NCI-H2227 (cell line): ENCODE measurements at regions not wholly inside any gene's neighbourhood (a gene's known extent, or its start where the extent isn't known, plus 50 kb on each side); places are given as distances from the start of the nearest gene placed in this dataset.
"Not testable (repeated sequence)": the region's sequence is repeated elsewhere in the genome, so short reads cannot be mapped to it uniquely, and the experiment has no call there.

ENCODE experiments used
- DNase-seq: peaks from one replicate; lab custom pipeline; 2025; ENCODE audit not compliant: unreplicated experiment; lab: John Stamatoyannopoulos, UW

DNA sequence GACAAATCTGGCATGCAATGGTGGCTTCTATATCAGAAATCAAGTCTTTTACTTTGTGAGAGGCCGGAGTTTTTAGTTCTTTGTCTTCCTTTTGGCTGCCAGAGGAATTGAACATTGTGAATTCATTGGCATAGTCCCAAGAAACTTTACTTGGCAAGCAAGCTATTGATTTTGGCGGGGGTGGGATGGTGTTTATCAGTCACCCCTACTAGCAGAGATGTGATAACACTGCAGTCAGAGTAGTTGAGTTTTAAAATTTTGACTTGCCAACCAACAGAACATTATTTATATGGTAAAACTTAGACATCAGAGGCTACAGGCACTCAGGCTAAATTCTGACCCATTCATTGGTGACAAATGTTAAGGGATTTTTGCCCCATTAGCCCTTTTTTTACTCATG lies 129.7 kb downstream of the FAM72C start:
- not testable (repeated sequence) for DNase-seq

DNA sequence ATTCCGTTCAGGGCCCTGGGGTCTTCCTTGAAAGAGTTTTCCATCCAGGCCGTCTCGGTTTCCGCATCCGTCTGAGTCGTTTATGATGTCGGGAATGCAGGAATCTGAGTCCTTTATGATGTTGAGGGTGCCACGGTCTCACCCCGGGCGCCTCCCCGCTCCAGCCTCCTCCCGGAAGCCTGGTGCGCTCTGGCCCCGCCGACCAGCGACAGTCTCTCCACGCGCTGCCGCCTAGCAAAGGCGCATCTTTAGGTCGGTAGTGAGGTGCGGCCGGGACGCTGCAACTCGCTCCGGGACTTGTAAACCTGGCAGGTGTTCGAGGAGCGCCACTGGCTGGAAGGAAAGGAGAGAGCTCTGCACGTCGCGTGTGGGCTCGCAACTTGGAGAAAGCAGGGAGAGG lies 132.6 kb downstream of the FAM72C start:
- not testable (repeated sequence) for DNase-seq

DNA sequence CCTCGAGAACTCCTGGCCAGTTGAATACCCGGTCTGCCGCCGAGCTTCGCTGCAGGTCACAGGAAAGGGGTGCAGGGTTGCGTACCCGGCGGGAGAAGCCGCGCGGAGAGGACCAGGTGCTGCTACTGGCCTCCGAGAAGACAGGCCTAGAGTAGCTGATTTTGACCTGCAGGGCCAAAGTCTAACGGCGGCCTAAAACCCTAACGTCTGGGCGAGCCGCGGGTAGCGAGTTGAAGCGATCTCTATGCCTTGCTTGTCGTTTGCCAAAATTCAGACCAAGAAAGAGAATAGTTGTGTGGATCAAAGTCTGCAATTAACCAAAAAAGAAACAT lies 133.2 kb downstream of the FAM72C start:
- DNase-seq = not testable (repeated sequence)

DNA sequence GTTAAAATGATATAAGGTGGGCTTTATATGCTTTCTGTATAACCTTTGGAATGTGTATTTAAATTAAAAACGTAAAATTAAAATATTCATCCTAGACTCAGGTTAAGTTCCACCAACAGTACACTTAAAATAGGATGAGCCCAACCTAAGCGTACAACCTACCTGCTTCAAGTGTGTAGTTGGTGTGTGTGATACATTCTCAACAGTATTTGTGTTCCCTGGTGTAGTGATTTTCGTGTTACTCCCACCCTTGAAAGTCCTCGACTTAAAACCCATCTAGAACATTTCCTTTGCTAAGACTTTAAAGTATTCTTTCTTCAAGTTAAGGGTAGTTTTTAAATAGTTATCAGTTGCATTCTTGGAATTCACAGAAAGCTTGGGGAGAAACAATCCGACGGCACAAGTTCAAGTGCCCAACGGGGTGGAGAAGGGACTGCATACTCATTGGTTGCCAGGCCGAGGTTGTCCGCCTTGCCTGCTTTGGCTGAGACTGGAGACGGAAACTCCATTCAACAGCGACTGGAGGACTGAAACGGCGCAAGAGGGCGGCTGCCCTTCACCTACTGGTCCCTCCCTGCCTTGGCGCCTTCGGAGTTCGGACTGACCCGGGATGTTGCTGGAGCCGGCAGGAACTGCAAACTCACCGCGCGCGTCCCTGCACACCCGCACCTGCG lies 133.7 kb downstream of the FAM72C start:
- not testable (repeated sequence) for DNase-seq

DNA sequence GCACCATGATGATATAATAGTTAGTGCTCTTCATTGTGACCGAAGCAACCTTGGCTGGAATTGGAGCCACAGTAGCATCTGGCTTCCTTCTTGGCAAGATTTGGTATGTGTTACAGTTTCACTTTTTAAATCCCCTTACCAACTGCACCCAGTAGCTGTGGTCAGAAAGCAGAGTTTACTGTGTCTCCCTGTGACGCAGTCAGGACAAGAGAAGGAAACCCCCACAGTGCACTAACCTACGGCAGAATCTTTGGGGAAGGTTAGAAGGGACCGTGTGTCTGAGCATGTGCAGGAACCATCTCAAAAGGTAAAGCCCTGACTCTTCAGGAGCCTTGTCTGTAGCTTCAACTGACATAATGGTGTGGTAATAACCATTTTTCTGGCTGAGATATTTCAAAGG lies 138.4 kb downstream of the FAM72C start:
- not testable (repeated sequence) for DNase-seq

DNA sequence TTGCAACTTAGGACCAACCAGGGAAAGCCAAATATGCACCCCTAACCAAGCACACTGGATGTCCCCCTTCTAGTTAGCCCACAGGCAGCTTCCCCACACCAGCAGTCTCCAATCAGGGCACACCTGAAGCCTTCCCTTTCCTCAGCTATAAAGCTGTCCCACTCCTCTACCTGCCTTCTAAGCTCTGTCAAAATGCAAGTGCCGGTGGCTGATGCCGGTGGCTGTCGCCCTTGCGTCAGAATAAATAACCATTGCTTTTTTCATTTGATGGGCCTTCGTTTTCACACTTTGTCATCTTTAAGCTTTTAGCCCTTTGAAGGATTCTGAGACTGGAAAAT lies 139.4 kb downstream of the FAM72C start:
- not testable (repeated sequence) for DNase-seq

DNA sequence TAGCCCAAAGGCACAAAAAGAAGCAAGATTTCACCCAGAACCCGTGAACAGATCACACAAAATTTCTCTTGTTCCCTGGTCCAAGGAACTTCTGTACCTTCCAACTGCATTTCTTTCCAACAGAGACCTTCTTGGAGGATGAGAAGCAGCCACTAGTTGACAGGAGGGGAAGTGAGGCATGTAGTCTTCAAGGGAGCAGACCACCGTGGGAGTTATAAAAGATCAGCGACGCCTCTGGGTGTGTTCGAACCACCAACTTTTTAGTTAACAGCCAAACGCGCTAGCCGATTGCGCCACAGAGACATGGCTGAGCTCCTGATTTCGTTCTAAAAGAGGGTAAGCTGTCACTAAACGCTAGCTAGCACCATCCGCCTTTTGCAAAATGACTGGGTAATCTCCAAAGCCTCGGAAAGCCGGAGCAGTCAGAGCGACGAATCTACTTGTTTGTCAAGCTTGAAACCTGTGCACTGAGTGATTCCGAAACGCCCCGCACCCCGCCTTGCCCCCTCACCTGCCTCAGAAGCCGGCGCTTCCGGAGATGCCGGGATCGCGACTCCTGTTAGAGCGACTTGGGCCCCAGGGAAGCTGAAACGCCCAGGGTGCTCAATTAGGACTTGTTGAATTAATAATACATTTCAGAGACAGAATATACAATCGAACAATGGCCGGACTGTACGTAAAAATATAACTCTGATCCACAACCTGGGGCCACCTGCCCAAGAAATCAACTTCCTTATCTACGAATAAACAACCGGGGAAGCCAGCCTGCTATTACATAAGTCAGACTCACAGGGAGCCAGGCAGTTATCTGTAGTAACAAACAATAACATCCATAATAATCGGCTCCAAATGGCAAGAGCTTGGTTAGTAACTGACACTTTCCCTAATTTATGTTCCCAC lies 140.1 kb downstream of the FAM72C start:
- not testable (repeated sequence) for DNase-seq

DNA sequence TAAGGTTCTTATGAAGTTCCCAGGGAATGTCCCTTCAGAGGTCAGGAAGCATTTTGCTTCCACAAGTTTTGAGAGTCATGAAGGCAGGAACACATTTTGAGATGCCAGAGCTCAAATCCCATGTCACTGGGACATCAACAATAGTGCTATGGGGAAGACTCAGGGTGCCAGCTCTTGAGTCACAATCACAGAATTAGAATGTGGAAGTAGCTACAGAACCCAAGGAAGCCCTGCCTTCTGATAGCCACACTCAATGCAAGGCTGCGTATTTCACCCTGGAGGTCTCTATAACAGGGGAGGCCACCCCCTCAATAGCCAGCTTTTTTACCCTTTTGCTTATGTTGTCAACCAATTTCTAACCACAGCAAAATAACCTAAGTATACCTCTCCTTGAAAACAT lies 145.6 kb downstream of the FAM72C start:
- DNase-seq = not testable (repeated sequence)

DNA sequence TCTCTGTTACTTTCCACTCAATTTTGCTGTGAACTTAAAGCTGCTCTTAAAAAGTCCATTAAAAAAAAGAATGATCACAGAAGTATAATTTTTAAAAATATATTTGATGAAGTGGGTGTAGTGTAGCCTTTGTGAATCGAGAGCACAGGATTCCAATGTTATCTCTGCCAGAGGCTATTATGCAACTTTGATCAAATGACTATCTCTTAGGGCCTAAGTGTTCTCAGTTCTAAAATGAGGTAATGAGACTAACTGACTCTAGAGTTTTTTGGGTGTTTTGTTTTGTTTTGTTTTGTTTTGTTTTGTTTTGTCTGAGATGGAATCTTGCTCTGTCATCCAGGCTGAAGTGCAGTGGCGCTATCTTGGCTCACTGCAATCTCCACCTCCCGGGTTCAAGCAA lies 147.5 kb downstream of the FAM72C start:
- not testable (repeated sequence) for DNase-seq

DNA sequence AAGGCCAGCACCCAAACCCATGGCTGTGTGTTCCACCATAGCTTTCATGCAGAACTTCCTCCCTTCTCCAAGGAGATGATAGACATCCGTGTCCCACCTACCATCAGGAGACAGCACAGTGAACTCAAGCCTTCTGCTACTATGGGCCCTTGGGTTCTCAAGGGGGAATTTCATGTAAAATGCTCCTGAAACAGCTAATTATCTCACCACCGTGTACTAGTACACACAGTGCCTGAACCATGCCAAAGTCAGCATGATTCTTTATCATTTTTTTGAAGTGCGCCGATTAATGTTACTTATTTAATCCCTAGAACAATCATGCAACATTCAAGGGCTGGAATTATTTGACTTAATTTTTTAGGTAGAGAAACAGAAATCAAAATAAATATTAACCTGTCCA lies 151.7 kb downstream of the FAM72C start:
- DNase-seq = not testable (repeated sequence)

DNA sequence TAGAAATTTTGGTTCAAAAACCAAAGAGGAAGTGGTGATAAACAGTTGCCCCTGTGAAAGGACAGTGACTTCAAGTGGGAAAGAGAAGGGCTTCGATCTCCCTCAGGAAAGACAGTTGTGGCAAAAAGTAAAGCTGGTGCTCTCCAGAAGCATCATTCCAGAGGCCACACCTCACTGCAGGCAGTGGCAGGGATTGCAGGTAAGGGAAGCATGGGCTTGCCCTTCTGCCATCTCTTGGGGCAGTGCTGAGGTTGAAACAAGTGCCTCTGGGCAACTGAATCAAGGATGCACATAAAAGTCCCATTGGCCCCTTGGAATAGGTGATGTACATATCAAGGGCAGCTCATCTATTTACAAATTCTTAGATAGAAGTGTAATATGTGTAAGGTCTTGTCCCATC lies 155.4 kb downstream of the FAM72C start:
- not testable (repeated sequence) for DNase-seq

DNA sequence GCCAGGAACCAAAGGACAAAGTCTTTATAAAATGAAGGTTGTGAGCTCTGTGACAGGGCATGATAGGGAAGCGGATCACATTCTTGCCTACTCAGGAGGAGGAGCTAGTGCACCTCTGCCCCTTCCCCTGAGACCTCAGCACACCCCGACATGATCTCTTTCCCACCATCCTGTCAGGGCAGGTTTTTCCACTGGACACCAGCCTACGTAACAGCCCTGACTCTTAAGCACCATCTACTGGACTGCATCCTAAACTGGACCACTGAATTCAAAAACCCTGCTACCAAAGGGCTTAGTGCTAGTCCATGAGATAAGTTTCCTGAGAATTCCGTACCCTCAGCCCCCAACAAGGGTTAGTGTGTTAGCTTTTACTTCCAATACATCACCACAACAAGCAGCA lies 166.4 kb downstream of the FAM72C start:
- DNase-seq = not testable (repeated sequence)

DNA sequence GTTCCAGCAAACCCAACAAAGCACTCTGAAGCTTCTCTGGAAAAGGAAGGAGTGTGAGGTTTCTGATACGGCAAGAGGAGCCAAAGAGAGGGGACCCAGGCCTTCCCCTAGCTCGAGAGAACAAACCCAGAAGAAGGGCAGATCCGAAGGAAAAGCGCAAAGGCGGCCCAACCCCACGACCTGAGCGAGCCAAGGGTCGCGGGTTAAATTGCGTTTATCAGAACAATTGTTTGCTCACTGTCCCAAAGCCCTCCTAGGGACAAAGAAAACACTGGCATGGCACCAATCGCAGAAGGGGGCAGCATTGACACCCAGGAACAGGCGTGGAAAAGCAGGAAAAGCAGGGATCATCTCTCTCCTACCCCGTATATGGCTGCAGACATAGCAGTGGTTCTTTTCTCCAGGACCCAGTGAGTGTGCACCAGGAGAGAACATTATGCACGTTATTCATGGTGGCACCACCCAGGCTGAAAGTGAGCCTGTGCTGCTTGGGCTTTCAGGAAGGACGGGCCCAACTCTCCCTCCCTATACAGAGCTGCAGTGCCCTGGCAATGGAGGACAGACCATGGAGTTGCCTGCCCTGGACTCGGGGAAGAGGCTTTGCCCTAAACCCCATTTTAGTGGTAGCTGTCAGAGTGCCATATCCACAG lies 167.0 kb downstream of the FAM72C start:
- not testable (repeated sequence) for DNase-seq

DNA sequence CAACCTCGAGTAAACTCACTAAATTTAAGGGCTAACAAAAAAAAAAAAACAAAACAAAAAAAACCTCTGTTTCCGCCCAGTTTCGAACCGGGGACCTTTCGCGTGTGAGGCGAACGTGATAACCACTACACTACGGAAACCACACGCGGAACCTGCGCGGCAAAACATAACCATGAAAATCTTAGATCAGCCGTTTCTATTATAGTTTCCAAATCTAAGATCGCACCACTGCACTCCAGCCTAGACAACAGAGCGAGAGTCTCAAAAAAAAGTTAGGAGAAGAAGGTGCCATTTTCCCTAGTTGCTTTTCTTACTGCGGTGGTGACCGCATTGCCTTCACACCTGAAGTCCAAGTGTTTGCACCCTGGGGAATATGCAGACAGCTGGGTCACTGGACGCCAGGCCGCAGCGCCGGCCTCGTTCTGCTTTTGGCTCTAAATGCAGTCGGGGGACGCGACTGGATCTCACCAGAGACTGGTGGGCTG lies 167.8 kb downstream of the FAM72C start:
- DNase-seq = not testable (repeated sequence)

DNA sequence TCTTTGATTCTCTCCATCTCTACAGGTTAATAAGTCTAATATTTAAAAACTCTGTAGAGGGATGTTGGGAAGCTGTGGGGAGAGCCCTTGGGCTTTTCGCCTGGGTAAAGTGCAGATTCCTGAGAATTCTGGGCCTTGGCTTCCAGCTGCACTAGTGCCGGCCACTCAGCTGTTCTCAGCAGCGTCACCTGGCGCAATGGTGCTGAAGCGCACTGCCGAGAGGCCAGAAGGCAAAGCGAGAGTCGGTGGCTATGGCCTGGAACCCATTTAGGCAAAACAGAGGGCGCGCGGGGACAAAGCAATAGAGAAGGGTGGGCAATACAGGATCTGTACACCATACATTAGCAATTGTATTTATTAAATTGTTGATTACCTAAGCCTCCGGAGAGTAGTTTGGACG lies 168.7 kb downstream of the FAM72C start:
- not testable (repeated sequence) for DNase-seq

DNA sequence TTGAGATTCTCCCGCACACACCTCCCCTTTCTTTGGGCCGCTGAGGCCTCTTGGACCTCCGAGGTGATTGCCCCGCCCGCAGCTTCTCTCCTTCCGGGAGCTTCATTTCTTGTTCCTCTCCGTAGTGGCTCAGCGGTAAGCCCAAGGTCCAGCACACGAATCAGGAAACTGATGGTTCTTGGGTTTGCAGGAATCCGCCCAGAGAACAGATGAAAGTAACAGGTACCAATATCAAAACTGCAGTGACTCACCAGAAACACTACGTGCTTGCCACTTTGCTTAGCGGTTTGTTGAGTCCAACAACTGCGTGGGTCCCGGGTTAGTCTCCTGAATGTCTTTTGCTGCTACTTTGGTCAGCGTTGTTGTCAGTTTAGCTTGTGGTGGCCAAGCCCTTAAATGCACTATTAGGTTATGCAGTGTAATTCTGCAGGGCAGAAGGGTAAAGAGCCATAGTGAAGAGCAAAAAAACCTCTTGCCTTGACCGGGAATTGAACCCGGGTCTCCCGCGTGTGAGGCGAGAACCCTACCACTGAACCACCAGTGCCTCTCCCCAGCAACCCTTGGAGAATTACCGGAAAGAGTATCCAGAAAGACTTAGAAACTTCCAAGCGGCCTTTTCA lies 172.1 kb downstream of the FAM72C start:
- DNase-seq = not testable (repeated sequence)

DNA sequence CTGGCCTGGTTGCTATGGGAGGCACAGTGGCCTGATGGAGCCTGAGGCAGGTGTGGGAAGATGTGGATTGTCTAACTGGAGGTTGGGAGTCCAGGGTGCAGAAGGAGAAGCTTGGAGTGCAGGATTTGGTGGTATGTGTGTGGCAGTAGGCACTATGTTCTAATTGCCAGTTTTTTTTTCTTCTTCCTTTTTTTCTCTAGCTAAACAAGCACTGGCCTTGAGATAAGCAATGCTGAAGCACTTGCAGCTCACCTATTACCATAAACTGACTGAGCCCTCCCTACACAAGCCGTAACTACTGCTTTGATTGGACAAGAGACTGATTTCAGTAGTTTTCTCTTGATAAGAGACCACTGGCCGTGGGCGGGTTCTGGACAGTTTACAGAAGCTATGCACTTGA lies 175.4 kb downstream of the FAM72C start:
- not testable (repeated sequence) for DNase-seq

DNA sequence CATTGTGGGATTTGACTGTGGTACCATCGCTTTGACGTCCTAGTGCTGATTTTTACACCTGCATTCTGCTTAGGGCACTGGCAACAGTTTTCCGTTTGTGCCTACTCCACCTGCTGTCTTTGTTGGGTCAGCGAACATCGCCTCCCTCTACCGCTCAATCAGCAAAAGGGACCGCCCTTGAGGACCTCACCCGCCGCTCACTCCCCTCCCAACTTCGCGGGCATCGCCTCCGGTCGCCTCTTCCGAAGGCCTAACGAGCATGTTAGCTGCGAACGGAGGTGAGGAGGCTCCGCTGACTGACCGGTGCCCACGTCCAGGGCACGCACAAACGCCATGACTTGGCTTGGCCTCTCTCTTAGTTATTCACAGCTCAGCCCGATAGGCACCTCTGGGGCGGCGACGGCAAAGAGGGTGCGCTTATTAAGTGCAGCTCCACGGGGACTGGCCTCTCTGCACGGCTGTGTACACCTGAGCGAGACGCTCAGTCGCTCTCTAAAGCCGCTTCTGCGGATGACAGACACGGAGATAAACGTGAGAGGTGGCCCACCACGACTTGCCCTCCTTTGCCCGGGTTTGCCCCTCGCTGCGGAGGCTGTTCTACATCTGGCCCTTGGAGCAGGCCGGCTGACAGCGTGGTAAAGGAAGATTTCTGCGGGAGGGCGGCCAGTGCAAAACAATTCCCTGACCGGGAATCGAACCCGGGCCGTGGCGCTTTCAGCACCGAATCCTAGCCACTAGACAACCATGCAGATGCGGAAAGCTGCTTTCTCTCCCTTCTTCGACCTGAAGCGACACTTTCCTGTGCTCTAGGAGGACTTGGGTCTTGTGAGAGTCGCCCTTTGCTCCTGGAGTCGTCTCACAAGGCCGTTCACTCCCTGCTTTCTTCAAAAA lies 179.5 kb downstream of the FAM72C start:
- DNase-seq = not testable (repeated sequence)

DNA sequence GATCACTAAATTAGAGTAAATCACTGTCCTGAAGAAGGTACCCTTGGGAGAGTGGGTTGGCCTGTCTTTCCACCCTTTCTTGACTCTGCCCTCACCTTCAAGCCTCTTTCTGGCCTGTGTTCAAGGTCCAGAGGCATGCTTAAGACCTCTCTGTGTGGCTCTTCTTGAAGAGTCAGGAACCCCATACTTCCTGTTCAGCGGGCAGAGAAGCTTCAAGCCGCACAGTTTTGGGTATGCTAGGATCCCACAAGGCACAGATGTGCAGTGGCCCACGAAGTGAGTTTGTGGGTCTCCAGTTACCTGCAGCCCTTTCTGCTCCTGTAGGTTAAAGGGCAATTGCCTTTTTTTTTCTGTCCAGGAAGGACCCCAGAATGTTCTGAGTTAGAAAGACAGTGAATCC lies 185.4 kb downstream of the FAM72C start:
- DNase-seq = not testable (repeated sequence)

DNA sequence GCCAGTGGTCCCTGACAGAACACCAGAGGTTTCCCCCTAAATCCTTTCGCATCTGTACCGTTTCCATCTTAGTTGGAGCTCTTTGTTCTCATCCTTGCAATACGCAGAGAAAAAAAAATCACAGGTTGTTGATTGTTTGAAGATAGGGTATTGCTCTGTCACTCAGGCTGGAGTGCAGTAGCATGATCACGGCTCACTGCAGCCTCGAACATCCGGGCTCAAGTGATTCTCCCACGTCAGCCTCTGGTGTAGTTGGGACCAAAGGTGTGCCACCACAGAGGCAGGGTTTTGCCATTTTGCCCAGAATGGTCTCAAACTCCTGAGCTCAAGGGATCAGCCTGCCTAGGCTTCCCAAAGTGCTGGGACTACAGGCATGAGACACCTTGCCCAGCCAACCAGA lies 185.9 kb downstream of the FAM72C start:
- not testable (repeated sequence) for DNase-seq
